GM04504 (cell line): ENCODE measurements at regions not wholly inside any gene's neighbourhood (a gene's known extent, or its start where the extent isn't known, plus 50 kb on each side); places are given as distances from the start of the nearest gene placed in this dataset.

Source experiments
- DNase-seq: peaks from one replicate; pipeline ENCODE4 v3.0.0-alpha.2; 2012; ENCODE audit warnings: low read depth

- DNase-seq = no peak
Measured at GRCh38 chr9:12133416-12133815, 559.8 kb upstream of the TYRP1 start.

GRCh38 chr9:12141422-12141821, 551.8 kb upstream of the TYRP1 start:
- no peak for DNase-seq

- no peak for DNase-seq
Measured at GRCh38 chr9:12155401-12156134, 537.6 kb upstream of the TYRP1 start.

- DNase-seq = no peak
Measured at GRCh38 chr9:12162181-12162815, 530.9 kb upstream of the TYRP1 start.

- no peak for DNase-seq
Measured at GRCh38 chr9:12163723-12164458, 529.3 kb upstream of the TYRP1 start.

- no peak for DNase-seq
Measured at GRCh38 chr9:12166518-12166917, 526.7 kb upstream of the TYRP1 start.

- DNase-seq = no peak
Measured at GRCh38 chr9:12170456-12170855, 522.7 kb upstream of the TYRP1 start.

GRCh38 chr9:12178634-12179033, 514.6 kb upstream of the TYRP1 start:
- DNase-seq = no peak

GRCh38 chr9:12182806-12183205, 510.4 kb upstream of the TYRP1 start:
- DNase-seq = no peak

- no peak for DNase-seq
Measured at GRCh38 chr9:12183321-12183720, 509.9 kb upstream of the TYRP1 start.

GRCh38 chr9:12185856-12186255, 507.3 kb upstream of the TYRP1 start:
- no peak for DNase-seq

GRCh38 chr9:12191630-12192029, 501.6 kb upstream of the TYRP1 start:
- no peak for DNase-seq

- DNase-seq = no peak
Measured at GRCh38 chr9:12194731-12195130, 498.5 kb upstream of the TYRP1 start.

- no peak for DNase-seq
Measured at GRCh38 chr9:12195456-12195855, 497.7 kb upstream of the TYRP1 start.

- no peak for DNase-seq
Measured at GRCh38 chr9:12204512-12204911, 488.7 kb upstream of the TYRP1 start.

GRCh38 chr9:12212860-12213259, 480.3 kb upstream of the TYRP1 start:
- DNase-seq = no peak

GRCh38 chr9:12221470-12221869, 471.7 kb upstream of the TYRP1 start:
- no peak for DNase-seq

- DNase-seq = no peak
Measured at GRCh38 chr9:12224449-12224848, 468.7 kb upstream of the TYRP1 start.

- DNase-seq = no peak
Measured at GRCh38 chr9:12230708-12231107, 462.5 kb upstream of the TYRP1 start.

GRCh38 chr9:12231832-12232231, 461.4 kb upstream of the TYRP1 start:
- DNase-seq = no peak

- DNase-seq = no peak
Measured at GRCh38 chr9:12232836-12233235, 460.3 kb upstream of the TYRP1 start.

- DNase-seq = no peak
Measured at GRCh38 chr9:12253941-12254340, 439.2 kb upstream of the TYRP1 start.

- DNase-seq = no peak
Measured at GRCh38 chr9:12266758-12267157, 426.4 kb upstream of the TYRP1 start.
